Astrocyte of the cerebellum (primary cell): ENCODE measurements at regions not wholly inside any gene's neighbourhood (a gene's known extent, or its start where the extent isn't known, plus 50 kb on each side); places are given as distances from the start of the nearest gene placed in this dataset.

Source experiments
- DNase-seq: peaks from one replicate; pipeline ENCODE4 v3.0.0-alpha.2; 2011; ENCODE audit warnings: low read depth
- H3K4me3 ChIP-seq: 2 replicates; pipeline ENCODE4 v1.5.1; 2011; ENCODE audit warnings: mild to moderate bottlenecking, low read depth, low read length, moderate library complexity
- in situ Hi-C: cut with HindIII; loops from 2 replicates; pipeline ENCODE4 v1.10.0; 2017; ENCODE audit warnings: low sequenced_read_pairs
- TF ChIP-seq, protein P1 (sequence below): IDR thresholded peaks from 2 replicates; pipeline ENCODE4 v1.5.1; 2012; ENCODE audit warnings: low read length, low read depth, moderate library complexity, mild to moderate bottlenecking; ENCODE audit errors: missing control alignments

DNA sequence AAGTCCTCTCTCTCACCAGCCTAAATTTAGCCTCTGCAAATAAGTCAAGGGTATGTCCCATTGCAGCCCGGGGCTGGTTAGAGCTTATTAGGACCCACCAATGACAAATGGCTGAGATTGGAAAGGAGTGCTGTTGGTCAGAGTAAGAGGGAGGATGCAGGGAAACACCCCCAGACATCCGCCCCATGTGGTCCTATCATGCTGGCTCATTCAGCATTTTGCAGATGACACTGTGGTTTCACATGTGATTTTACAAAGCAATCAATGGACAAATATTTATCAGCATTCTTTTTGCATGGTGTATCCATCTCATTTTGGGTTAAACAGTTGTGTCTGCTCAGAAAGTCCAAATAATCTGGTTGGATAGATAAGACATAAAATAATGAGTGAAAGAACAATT is 152.2 kb upstream of the EXOC2 start:
- TF ChIP-seq, protein P1, sequence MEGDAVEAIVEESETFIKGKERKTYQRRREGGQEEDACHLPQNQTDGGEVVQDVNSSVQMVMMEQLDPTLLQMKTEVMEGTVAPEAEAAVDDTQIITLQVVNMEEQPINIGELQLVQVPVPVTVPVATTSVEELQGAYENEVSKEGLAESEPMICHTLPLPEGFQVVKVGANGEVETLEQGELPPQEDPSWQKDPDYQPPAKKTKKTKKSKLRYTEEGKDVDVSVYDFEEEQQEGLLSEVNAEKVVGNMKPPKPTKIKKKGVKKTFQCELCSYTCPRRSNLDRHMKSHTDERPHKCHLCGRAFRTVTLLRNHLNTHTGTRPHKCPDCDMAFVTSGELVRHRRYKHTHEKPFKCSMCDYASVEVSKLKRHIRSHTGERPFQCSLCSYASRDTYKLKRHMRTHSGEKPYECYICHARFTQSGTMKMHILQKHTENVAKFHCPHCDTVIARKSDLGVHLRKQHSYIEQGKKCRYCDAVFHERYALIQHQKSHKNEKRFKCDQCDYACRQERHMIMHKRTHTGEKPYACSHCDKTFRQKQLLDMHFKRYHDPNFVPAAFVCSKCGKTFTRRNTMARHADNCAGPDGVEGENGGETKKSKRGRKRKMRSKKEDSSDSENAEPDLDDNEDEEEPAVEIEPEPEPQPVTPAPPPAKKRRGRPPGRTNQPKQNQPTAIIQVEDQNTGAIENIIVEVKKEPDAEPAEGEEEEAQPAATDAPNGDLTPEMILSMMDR, result no peak
- in situ Hi-C loops, result no loop called here
- no peak overlapping the region for H3K4me3 ChIP-seq
- DNase-seq, result no peak

DNA sequence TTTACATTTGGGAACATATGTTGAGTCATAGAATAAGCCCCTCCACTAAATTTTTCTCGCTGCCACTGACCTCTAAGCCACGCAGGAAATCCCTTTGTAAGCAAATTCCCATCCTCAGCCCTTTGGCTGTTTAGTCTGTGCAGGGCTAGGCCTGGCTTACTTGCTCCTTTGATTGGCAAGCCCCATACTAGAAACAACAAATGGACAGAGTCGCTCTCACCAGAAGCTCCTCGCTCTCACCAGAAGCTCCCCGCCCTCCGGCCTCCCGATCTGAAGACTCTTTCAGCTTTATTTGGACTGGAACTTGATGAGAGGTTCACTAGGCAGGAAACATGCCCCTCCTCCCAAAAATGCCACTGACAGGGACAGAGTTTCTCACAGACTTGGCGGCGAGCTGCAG is 149.2 kb upstream of the EXOC2 start:
- TF ChIP-seq, protein P1, result no peak
- no peak overlapping the region for H3K4me3 ChIP-seq
- no peak for DNase-seq
- in situ Hi-C loops, result no loop called here

DNA sequence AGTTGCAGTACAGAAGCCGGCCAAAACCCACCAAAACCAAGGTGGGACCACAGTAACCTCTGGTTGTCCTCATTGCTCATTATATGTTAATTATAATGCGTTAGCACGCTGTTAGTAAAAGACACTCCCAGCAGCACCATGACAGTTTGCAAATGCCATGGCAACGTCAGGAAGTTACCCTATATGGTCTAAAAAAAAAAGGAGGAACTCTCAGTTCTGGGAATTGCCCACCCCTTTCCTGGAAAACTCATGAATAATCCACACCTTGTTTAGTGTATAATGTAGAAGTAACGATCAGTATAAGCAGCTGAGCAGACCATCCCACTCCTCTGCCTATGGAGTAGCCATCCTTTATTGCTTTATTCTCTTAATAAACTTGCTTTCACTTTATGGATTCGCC is 148.6 kb upstream of the EXOC2 start:
- DNase-seq, result no peak
- in situ Hi-C loops, result no loop called here
- TF ChIP-seq, protein P1, result no peak
- no peak overlapping the region for H3K4me3 ChIP-seq

DNA sequence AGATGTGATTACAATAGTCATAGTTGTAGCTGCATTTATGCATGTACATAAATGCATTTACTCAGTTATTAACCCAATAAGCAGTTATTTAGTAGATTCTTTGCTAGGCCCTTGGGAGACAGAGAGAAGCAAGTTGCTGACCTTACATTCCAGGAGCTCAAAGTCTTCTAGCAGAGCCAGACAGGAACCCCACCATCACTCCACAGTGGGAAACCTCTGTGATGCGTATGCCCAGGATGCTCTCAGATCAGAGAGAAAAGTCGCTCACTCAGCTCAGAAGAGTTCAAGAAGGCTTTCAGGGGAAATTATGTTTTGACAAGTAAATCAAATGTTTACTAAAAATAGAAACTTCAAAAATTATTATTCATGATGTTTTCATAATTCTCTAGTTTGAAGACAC is 146.3 kb upstream of the EXOC2 start:
- DNase-seq, result no peak
- in situ Hi-C loops, result no loop called here
- no peak overlapping the region for H3K4me3 ChIP-seq
- TF ChIP-seq, protein P1, result no peak

DNA sequence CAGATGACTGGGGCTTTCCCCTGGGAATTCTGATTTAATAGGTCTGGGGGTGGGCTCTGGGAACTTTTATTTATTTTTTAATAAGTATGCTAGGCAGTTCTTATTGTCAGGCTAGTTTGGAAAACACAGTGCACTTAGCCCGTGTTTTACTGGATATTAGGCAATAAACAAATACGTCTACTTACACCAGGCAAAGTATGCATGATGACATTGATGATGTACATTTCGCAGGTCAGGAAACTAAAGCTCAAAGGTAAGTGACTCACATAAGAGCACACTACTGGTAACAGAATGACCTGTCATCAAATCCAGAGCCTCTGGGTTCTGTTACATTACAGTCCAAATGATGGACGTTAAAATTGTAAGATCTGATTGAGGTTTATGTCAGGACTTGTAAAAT is 144.4 kb upstream of the EXOC2 start:
- in situ Hi-C loops, result no loop called here
- DNase-seq, result no peak
- TF ChIP-seq, protein P1, result no peak
- no peak overlapping the region for H3K4me3 ChIP-seq

DNA sequence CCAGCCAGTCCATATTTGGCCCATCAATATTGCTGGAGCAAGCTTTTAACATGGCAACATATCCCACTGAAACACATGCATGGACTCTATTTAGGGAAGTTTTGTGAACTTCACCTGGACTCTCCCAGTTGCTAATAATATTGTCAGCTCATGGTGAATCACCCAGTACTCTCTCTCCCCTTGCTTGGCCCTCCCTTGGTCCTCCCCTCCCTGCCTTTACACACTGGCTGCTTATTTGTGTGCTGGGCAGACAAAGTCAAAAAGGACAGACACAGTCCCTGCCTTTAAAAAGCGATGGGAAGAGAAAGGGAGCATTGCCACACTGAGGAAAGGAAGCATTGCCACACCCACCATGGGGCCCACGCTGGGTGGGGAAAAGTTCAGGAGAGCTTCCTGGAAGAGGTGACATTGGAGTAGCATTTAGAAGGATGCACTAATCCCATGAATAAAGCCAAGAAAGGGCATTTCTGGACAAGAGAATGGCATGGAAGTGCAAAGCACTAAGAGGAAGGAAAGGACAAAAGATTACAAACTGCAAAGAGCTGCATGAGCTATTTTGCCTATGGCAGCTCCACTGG is 143.4 kb upstream of the EXOC2 start:
- H3K4me3 ChIP-seq, result no peak overlapping the region
- no peak for DNase-seq
- in situ Hi-C loops, result no loop called here
- TF ChIP-seq, protein P1, result no peak

GRCh38 chr6:835476-836160 is 142.7 kb upstream of the EXOC2 start:
- no peak for DNase-seq
- in situ Hi-C loops, result no loop called here
- H3K4me3 ChIP-seq, result no peak overlapping the region
- TF ChIP-seq, protein P1, result no peak
